Nephron (organoid): ENCODE measurements at regions not wholly inside any gene's neighbourhood (a gene's known extent, or its start where the extent isn't known, plus 50 kb on each side); places are given as distances from the start of the nearest gene placed in this dataset.

Source experiments
- H3K27ac Mint-ChIP-seq, 3 experiments: 2 replicates each; pipeline ENCODE4 v1.8.0; 2020; ENCODE audit warnings: mixed read lengths in 3 of 3, mild to moderate bottlenecking in 2 of 3, moderate library complexity in 1 of 3
- H3K27me3 Mint-ChIP-seq: 2 replicates; pipeline ENCODE4 v1.8.0; 2021; ENCODE audit warnings: low read depth, mild to moderate bottlenecking, moderate library complexity, mixed read lengths
- H3K36me3 Mint-ChIP-seq: 2 replicates; pipeline ENCODE4 v1.8.0; 2020; ENCODE audit warnings: low read depth, mixed read lengths
- H3K4me1 Mint-ChIP-seq: 2 replicates; pipeline ENCODE4 v1.8.0; 2020; ENCODE audit warnings: mixed read lengths
- H3K4me3 Mint-ChIP-seq, 3 experiments: 2 replicates each; pipeline ENCODE4 v1.8.0; 2020; ENCODE audit warnings: mild to moderate bottlenecking in 3 of 3, mixed read lengths in 3 of 3, moderate library complexity in 2 of 3
- H3K9me3 Mint-ChIP-seq: 2 replicates; pipeline ENCODE4 v1.8.0; 2020; ENCODE audit warnings: mixed read lengths
- CTCF ChIP-seq, 3 experiments: fragments of 200-600 bp; sonication (generic); IDR thresholded peaks; one replicate each; pipeline ENCODE4 v1.5.0; 2021; ENCODE audit warnings: antibody characterized with exemption in 3 of 3; ENCODE audit not compliant: unreplicated experiment in 3 of 3

DNA sequence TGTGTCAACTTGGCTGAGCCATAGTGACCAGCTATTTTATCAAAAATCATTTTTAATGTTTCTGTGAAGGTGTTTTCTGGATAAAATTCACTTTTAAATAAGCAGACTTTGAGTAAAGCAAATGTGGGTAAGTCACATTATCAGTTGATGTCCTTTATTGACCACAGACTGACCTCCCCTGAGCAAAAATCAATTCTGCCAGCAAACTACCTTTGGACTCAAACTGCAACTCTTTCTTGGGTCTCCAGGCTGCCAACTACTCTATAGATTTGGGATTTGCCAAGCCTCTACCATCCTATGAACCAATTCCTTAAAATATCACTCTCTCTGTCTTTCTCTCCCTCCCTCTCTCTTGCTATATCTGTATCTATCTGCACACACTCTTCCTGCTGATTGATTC, 1571.7 kb upstream of the NUDT12 start:
- Mint-ChIP-seq H3K27ac (no peak overlapping the region), H3K4me1 (no peaks in the 10 kb centered on the region), H3K4me3 (no peak overlapping the region), H3K27me3 (no peaks in the 10 kb centered on the region), H3K36me3 (no peaks in the 10 kb centered on the region), H3K9me3 (no peaks in the 10 kb centered on the region)
- no peak for TF ChIP-seq CTCF (IDR thresholded peaks at IDR 0.05; ENCODE audit: unreplicated experiment in 3 of 3)

- no peaks in the 10 kb centered on the region for H3K27me3 Mint-ChIP-seq
- H3K4me1 Mint-ChIP-seq = no peaks in the 10 kb centered on the region
- no peak overlapping the region for H3K4me3 Mint-ChIP-seq
- TF ChIP-seq CTCF (IDR thresholded peaks at IDR 0.05; ENCODE audit: unreplicated experiment in 3 of 3) = no peak
- no peak overlapping the region for H3K27ac Mint-ChIP-seq
- no peaks in the 10 kb centered on the region for H3K36me3 Mint-ChIP-seq
- H3K9me3 Mint-ChIP-seq = no peaks in the 10 kb centered on the region
Measured at GRCh38 chr5:105133087-105133486, 1570.5 kb upstream of the NUDT12 start.

DNA sequence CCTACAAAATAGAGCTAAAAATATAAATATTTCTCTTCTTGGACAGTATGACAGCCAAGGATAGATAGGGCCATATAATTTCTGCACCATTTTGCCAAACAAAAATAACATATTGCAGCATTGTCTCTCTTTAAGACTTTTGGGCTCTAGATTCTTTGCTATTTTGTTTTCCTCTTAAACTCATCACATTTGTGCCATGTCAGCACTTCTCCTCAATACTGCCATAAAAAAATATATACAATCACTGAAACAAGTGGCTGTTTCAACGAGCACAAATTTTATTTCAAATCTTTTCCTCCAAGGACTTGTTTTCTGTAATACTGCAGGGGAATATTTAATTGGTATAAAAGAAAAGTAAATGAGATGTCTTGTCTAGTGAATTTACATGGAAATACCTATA, 1570.0 kb upstream of the NUDT12 start:
- peaks cover 4% of the 10 kb centered on the region for H3K9me3 Mint-ChIP-seq
- H3K27ac Mint-ChIP-seq = no peak overlapping the region
- no peak for TF ChIP-seq CTCF (IDR thresholded peaks at IDR 0.05; ENCODE audit: unreplicated experiment in 3 of 3)
- no peaks in the 10 kb centered on the region for H3K27me3 Mint-ChIP-seq
- H3K4me3 Mint-ChIP-seq = no peak overlapping the region
- no peaks in the 10 kb centered on the region for H3K36me3 Mint-ChIP-seq
- H3K4me1 Mint-ChIP-seq = no peaks in the 10 kb centered on the region

- Mint-ChIP-seq H3K27ac (no peak overlapping the region), H3K4me1 (no peaks in the 10 kb centered on the region), H3K36me3 (no peaks in the 10 kb centered on the region), H3K4me3 (no peak overlapping the region), H3K9me3 (peaks cover 4% of the 10 kb centered on the region), H3K27me3 (no peaks in the 10 kb centered on the region)
- TF ChIP-seq CTCF (IDR thresholded peaks at IDR 0.05; ENCODE audit: unreplicated experiment in 3 of 3) = no peak
Measured at GRCh38 chr5:105131045-105131444, 1568.5 kb upstream of the NUDT12 start.

DNA sequence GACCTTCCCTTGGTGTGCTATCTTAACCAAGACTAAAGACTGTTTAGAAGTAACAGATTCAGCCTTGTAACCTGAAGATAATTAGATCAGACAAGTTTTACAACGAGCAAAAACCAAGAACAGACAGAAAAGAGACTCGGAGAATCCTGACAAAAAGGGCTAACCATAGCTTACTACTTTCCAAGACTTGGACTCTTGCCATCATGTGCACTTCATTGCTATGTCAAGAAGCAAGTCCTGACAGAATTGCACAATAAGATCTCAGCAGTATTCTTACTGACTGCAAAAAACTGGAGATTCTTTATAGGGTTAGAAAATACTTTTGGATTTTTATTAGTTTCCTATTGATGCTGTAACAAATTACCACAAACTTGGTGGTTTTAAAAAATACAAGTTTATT, 1539.0 kb upstream of the NUDT12 start:
- Mint-ChIP-seq H3K36me3 (no peaks in the 10 kb centered on the region), H3K27ac (no peak overlapping the region), H3K9me3 (peaks cover 2% of the 10 kb centered on the region), H3K4me1 (no peaks in the 10 kb centered on the region), H3K4me3 (no peak overlapping the region), H3K27me3 (no peaks in the 10 kb centered on the region)
- no peak for TF ChIP-seq CTCF (IDR thresholded peaks at IDR 0.05; ENCODE audit: unreplicated experiment in 3 of 3)

- Mint-ChIP-seq H3K27ac (no peak overlapping the region), H3K4me3 (no peak overlapping the region), H3K27me3 (no peaks in the 10 kb centered on the region), H3K9me3 (peaks cover 25% of the 10 kb centered on the region), H3K36me3 (no peaks in the 10 kb centered on the region), H3K4me1 (no peaks in the 10 kb centered on the region)
- no peak for TF ChIP-seq CTCF (IDR thresholded peaks at IDR 0.05; ENCODE audit: unreplicated experiment in 3 of 3)
Measured at GRCh38 chr5:105088961-105089360, 1526.4 kb upstream of the NUDT12 start.
